ENCODE measurements at regions not wholly inside any gene's neighbourhood (a gene's known extent, or its start where the extent isn't known, plus 50 kb on each side); places are given as distances from the start of the nearest gene placed in this dataset.

- DNase-seq, result no peak
- no peak for TF ChIP-seq CTCF (IDR thresholded peaks at IDR 0.05)
- Histone ChIP-seq H3K4me1 (peaks cover 0 to 9% (median 2%) of the 10 kb centered on the region in 4 donors), H3K36me3 (no peaks in the 10 kb centered on the region), H3K27ac (no peak overlapping the region), H3K4me3 (no peak overlapping the region), H3K27me3 (no peaks in the 10 kb centered on the region), H3K9me3 (no peaks in the 10 kb centered on the region)
- intact Hi-C loops (cut with DNase I; ENCODE audit: low total_unique reads), result no loop called here
These were observed 569.0 kb upstream of the ADGRL2 start for GRCh38 chr1:81231729-81232038.

- H3K4me3 ChIP-seq, result no peak overlapping the region
These were observed 569.6 kb upstream of the ADGRL2 start for GRCh38 chr1:81230983-81231728.

GRCh38 chr1:81228926-81229325 lies 571.8 kb upstream of the ADGRL2 start:
- no peak for TF ChIP-seq CTCF (IDR thresholded peaks at IDR 0.05)
- DNase-seq, result no peak
- Histone ChIP-seq H3K36me3 (no peaks in the 10 kb centered on the region), H3K27ac (no peak overlapping the region), H3K4me3 (no peak overlapping the region), H3K9me3 (no peaks in the 10 kb centered on the region), H3K4me1 (peaks cover 0 to 9% (median 2%) of the 10 kb centered on the region in 4 donors), H3K27me3 (no peaks in the 10 kb centered on the region)
- intact Hi-C loops (cut with DNase I; ENCODE audit: low total_unique reads), result no loop called here

More at GRCh38 chr1:81230983-81231728, 569.6 kb upstream of the ADGRL2 start:
- no peak overlapping the region for H3K27ac ChIP-seq
- intact Hi-C loops (cut with DNase I; ENCODE audit: low total_unique reads), result no loop called here
- no peaks in the 10 kb centered on the region for H3K27me3 ChIP-seq
- H3K36me3 ChIP-seq, result no peaks in the 10 kb centered on the region
- H3K4me1 ChIP-seq, result peaks cover 0 to 9% (median 2%) of the 10 kb centered on the region in 4 donors
- TF ChIP-seq CTCF (IDR thresholded peaks at IDR 0.05), result no peak
- no peak for DNase-seq
- H3K9me3 ChIP-seq, result no peaks in the 10 kb centered on the region

- H3K4me1 ChIP-seq, result no peaks in the 10 kb centered on the region
- intact Hi-C loops (cut with DNase I; ENCODE audit: low total_unique reads), result no loop called here
- no peak overlapping the region for H3K27ac ChIP-seq
- no peak for DNase-seq
- H3K36me3 ChIP-seq, result no peaks in the 10 kb centered on the region
- no peaks in the 10 kb centered on the region for H3K27me3 ChIP-seq
- TF ChIP-seq CTCF (IDR thresholded peaks at IDR 0.05), result no peak
- H3K4me3 ChIP-seq, result no peak overlapping the region
- H3K9me3 ChIP-seq, result no peaks in the 10 kb centered on the region
These were observed 574.2 kb upstream of the ADGRL2 start for GRCh38 chr1:81226603-81226928.

- H3K4me3 ChIP-seq, result no peak overlapping the region
- no peak for TF ChIP-seq CTCF (IDR thresholded peaks at IDR 0.05)
- no peak overlapping the region for H3K27ac ChIP-seq
- H3K9me3 ChIP-seq, result no peaks in the 10 kb centered on the region
- H3K27me3 ChIP-seq, result no peaks in the 10 kb centered on the region
- intact Hi-C loops (cut with DNase I; ENCODE audit: low total_unique reads), result no loop called here
- no peak for DNase-seq
- H3K36me3 ChIP-seq, result no peaks in the 10 kb centered on the region
- no peaks in the 10 kb centered on the region for H3K4me1 ChIP-seq
These were observed 574.7 kb upstream of the ADGRL2 start for GRCh38 chr1:81225789-81226602.

Measured in tibial artery (tissue), 4 donors.